ACC112 (cell line): ENCODE measurements at regions not wholly inside any gene's neighbourhood (a gene's known extent, or its start where the extent isn't known, plus 50 kb on each side); places are given as distances from the start of the nearest gene placed in this dataset.
A peak's percentile ranks its signal among the peaks of the same experiment; 100 is the strongest.
"Not testable (repeated sequence)": the region's sequence is repeated elsewhere in the genome, so short reads cannot be mapped to it uniquely, and the experiment has no call there.

Experiments
- H2AFZ ChIP-seq: fragments of 200-600 bp; sonication (generic); one replicate; pipeline ENCODE4 v1.6.0; 2017; ENCODE audit warnings: antibody characterized with exemption, low read length; ENCODE audit not compliant: unreplicated experiment
- H3K27ac ChIP-seq: fragments of 200-600 bp; sonication (generic); 2 replicates; pipeline ENCODE4 v1.5.1; 2014; ENCODE audit warnings: low read depth, mild to moderate bottlenecking, antibody characterized with exemption, low read length, moderate library complexity
- H3K27me3 ChIP-seq: fragments of 200-600 bp; sonication (generic); 2 replicates; pipeline ENCODE4 v1.6.1; 2014; ENCODE audit warnings: mild to moderate bottlenecking, antibody characterized with exemption, low read length, moderate library complexity, mixed read lengths; ENCODE audit not compliant: insufficient read depth
- H3K36me3 ChIP-seq: fragments of 200-600 bp; sonication (generic); 2 replicates; pipeline ENCODE4 v1.6.1; 2016; ENCODE audit warnings: mild to moderate bottlenecking, antibody characterized with exemption, low read length, moderate library complexity, mixed read lengths; ENCODE audit not compliant: insufficient read depth
- H3K4me1 ChIP-seq: fragments of 200-600 bp; sonication (generic); one replicate; pipeline ENCODE4 v1.6.1; 2016; ENCODE audit warnings: low read length, mixed read lengths; ENCODE audit not compliant: insufficient read depth, unreplicated experiment, control insufficient read depth
- H3K4me3 ChIP-seq: fragments of 200-600 bp; sonication (generic); 2 replicates; pipeline ENCODE4 v1.5.1; 2014; ENCODE audit warnings: mild to moderate bottlenecking, low read depth, low read length
- H3K79me2 ChIP-seq: fragments of 200-600 bp; sonication (generic); one replicate; pipeline ENCODE4 v1.6.0; 2016; ENCODE audit warnings: low read length; ENCODE audit not compliant: control insufficient read depth, unreplicated experiment, insufficient read depth

DNA sequence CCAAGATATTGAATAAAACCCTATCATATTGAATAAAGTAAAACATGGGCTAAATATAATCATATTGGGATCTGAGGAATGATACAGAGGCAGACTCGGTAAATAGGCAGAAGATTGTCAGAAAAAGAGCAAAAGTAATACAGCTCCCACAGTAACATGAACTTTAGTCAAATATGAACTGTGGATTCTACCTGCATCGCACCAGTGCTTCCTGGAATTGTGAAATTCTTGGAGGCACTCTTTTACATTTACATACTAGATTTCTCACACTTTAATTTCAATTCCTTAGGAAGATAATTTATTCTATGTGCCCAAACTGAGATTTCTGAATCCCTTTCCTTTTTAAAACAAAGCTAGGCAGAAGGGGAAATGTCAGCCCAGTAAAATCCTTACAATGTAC lies 325.1 kb upstream of the SLC39A10 start:
- H3K27ac ChIP-seq: no peak overlapping the region
- no peaks in the 10 kb centered on the region for H3K4me1 ChIP-seq
- H3K79me2 ChIP-seq: no peaks in the 10 kb centered on the region
- no peak overlapping the region for H2AFZ ChIP-seq
- H3K36me3 ChIP-seq: no peaks in the 10 kb centered on the region
- no peak overlapping the region for H3K4me3 ChIP-seq
- H3K27me3 ChIP-seq: no peaks in the 10 kb centered on the region

DNA sequence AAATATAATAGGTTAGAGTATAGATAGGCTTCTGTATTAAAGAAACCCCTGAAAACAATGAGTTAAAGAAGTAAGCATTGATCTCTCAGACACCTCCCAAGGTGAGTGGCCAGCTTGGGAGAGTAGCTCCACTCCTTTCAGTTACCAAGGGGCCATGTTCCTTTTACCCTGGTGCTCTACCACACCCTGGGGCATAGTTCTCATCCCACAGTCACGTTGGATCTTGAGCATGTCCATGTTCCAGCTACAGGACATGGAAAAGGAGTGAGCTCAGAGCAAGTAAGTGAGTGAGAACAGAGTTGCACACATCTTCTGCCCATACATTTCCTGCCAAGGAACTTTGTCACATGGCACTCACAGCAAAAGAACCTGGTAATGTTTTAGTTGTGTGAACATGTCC lies 325.9 kb upstream of the SLC39A10 start:
- H3K27me3 ChIP-seq: no peaks in the 10 kb centered on the region
- H3K4me3 ChIP-seq: no peak overlapping the region
- H3K79me2 ChIP-seq: no peaks in the 10 kb centered on the region
- no peaks in the 10 kb centered on the region for H3K4me1 ChIP-seq
- no peak overlapping the region for H3K27ac ChIP-seq
- no peaks in the 10 kb centered on the region for H3K36me3 ChIP-seq
- H2AFZ ChIP-seq: no peak overlapping the region

DNA sequence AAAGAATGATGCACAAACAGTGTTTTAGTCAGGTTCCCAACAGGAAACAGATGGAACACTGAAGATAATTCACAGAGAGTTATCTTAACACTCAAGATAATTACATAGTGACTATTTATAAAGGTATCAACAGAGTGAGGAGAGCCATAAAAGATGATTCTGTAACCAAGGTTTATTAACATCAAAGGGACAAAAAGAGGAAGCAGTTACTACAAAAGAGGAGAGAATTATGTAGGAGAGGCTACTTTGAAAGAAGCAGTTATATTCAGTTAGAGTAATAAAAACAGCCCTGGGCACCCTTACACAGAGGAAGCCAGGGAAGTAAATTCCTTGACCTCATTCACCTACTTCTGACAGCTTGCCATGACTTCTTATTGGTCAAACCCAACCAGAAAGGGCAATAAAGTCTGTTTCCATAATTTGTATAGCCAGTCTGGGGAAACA lies 326.5 kb upstream of the SLC39A10 start:
- Histone ChIP-seq H3K36me3 (no peaks in the 10 kb centered on the region), H3K4me1 (no peaks in the 10 kb centered on the region), H3K79me2 (no peaks in the 10 kb centered on the region), H3K4me3 (no peak overlapping the region), H3K27ac (no peak overlapping the region), H3K27me3 (no peaks in the 10 kb centered on the region), H2AFZ (no peak overlapping the region)

DNA sequence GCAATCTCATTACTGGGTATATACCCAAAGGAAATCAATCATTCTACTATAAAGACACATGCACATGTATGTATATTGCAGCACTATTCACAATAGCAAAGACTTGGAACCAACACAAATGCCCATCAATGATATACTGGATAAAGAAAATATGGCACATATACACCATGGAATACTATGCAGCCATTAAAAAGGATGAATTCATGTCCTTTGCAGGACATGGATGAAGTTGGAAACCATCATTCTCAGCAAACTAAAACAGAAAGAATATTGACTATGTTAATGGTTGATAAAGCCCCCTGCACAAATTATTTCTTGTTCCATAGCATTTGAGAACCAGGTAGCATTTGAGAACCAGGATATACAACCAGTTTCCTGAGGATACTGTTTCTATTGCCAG lies 327.2 kb upstream of the SLC39A10 start:
- not testable (repeated sequence) for H3K4me3 ChIP-seq

GRCh38 chr2:195326537-195326936 lies 330.5 kb upstream of the SLC39A10 start:
- no peaks in the 10 kb centered on the region for H3K27me3 ChIP-seq
- no peaks in the 10 kb centered on the region for H3K4me1 ChIP-seq
- no peaks in the 10 kb centered on the region for H3K36me3 ChIP-seq
- H2AFZ ChIP-seq: no peak overlapping the region
- H3K79me2 ChIP-seq: no peaks in the 10 kb centered on the region
- H3K27ac ChIP-seq: no peak overlapping the region
- no peak overlapping the region for H3K4me3 ChIP-seq

More for the DNA sequence above, 327.2 kb upstream of the SLC39A10 start:
- not testable (repeated sequence) for H2AFZ ChIP-seq, H3K27ac ChIP-seq, H3K27me3 ChIP-seq, H3K79me2 ChIP-seq, H3K4me1 ChIP-seq, H3K36me3 ChIP-seq

- peaks cover 27% of the 10 kb centered on the region for H3K4me1 ChIP-seq
- no peak overlapping the region for H3K4me3 ChIP-seq
- H2AFZ ChIP-seq: no peak overlapping the region
- H3K27ac ChIP-seq: no peak overlapping the region
- no peaks in the 10 kb centered on the region for H3K36me3 ChIP-seq
- H3K27me3 ChIP-seq: no peaks in the 10 kb centered on the region
- no peaks in the 10 kb centered on the region for H3K79me2 ChIP-seq
Measured at GRCh38 chr2:195322324-195322723, 334.7 kb upstream of the SLC39A10 start.

DNA sequence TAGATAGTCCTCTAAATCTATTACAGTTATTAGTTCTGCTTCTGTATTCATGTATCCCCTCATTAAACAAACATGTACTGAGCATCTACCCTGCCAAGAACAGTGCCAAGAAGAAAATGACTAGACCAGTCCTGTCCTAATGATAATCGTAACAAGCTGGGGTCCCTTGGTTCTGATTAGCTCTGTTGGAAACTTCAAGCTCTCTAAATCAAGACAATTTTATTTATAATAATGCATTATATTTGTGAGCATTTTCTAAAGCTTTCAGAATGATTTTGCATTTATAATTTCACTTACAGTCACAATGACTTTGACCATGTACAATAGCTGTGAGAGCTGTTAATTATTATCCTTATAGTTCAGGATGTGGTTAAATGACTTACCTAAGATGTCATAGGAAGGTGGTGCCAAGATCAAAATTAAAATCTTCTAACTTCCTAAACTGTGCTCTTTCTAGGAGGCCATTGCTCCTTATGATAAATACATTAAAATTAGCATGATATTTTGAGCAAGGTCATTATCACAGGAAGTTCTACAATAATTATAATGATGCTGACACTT lies 336.5 kb upstream of the SLC39A10 start:
- Histone ChIP-seq H3K79me2 (no peaks in the 10 kb centered on the region), H2AFZ (peak overlapping the region; percentile 51), H3K36me3 (no peaks in the 10 kb centered on the region), H3K27me3 (no peaks in the 10 kb centered on the region), H3K4me1 (peaks cover 27% of the 10 kb centered on the region), H3K4me3 (no peak overlapping the region), H3K27ac (no peak overlapping the region)

GRCh38 chr2:195319548-195320412 lies 337.2 kb upstream of the SLC39A10 start:
- Histone ChIP-seq H3K36me3 (no peaks in the 10 kb centered on the region), H3K4me1 (peaks cover 27% of the 10 kb centered on the region), H3K4me3 (no peak overlapping the region), H3K79me2 (no peaks in the 10 kb centered on the region), H3K27me3 (no peaks in the 10 kb centered on the region), H3K27ac (peak overlapping the region; percentile 59), H2AFZ (peak overlapping the region; percentile 51)

DNA sequence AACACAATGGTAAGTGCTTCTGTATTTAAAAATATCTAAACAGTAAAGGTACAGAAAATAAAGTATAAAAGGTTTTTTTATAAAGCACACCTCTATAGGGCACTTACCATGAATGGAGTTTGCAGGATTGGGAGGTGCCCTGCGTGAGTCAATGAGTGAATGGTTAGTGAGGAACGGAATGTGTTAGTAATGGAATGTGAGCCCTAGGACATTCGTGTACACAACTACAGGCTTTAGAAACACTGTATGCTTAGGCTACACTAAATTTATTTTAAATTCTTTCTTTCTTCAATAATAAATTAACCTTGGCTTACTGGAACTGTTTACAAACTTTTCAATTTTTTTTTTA lies 337.9 kb upstream of the SLC39A10 start:
- no peaks in the 10 kb centered on the region for H3K36me3 ChIP-seq
- no peaks in the 10 kb centered on the region for H3K79me2 ChIP-seq
- H3K4me1 ChIP-seq: peaks cover 27% of the 10 kb centered on the region
- no peaks in the 10 kb centered on the region for H3K27me3 ChIP-seq
- peak overlapping the region; percentile 59 for H3K27ac ChIP-seq
- H2AFZ ChIP-seq: no peak overlapping the region
- peak overlapping the region; percentile 27; the same call in 1 of the 2 replicates for H3K4me3 ChIP-seq

DNA sequence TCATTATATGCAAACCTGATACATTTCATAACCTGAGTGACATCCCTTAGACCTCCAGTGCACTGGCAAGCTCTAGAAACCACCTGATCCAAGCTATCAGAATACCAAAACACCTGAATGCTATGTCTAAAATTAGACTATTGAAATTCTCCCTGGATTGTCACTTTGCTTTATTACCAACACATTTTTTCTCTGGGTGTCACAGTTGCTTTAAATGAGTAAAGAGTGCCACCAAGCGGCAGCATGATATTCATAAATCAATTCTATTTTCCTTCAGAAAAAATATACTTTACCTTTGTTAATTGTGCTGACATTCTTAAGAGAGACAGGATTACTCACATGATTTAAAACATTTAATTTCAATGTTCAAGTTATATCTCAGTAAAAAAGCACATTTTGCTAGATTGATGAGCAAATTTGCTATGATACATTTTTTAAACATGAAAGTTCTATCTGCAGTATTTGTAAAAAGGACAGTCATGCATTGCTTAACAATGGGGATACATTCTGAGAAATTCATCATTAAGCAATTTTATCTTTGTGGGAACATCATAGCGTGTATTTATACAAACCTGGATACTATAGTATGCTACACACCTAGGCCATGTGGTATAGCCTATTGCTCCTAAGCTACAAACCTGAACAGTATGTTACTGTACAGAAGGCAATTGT lies 338.4 kb upstream of the SLC39A10 start:
- no peaks in the 10 kb centered on the region for H3K79me2 ChIP-seq
- no peak overlapping the region for H2AFZ ChIP-seq
- no peaks in the 10 kb centered on the region for H3K27me3 ChIP-seq
- H3K27ac ChIP-seq: peak overlapping the region; percentile 59
- peaks cover 27% of the 10 kb centered on the region for H3K4me1 ChIP-seq
- peak overlapping the region; percentile 27; the same call in 1 of the 2 replicates for H3K4me3 ChIP-seq
- no peaks in the 10 kb centered on the region for H3K36me3 ChIP-seq
